ENCODE measurements at regions not wholly inside any gene's neighbourhood (a gene's known extent, or its start where the extent isn't known, plus 50 kb on each side); places are given as distances from the start of the nearest gene placed in this dataset.

GRCh38 chr11:115803073-115803740 is 299.0 kb upstream of the CADM1 start:
- Histone ChIP-seq H4K20me1 (replicated peaks; ENCODE audit: insufficient read depth) (no peaks in the 10 kb centered on the region), H3K4me3 (no peak overlapping the region), H3K36me3 (ENCODE audit: insufficient read depth) (no peaks in the 10 kb centered on the region), H2AFZ (no peak overlapping the region), H3F3A (replicated peaks; ENCODE audit: low read depth) (no peaks in the 10 kb centered on the region), H3K27ac (ENCODE audit: low read depth) (no peak overlapping the region), H3K27me3 (ENCODE audit: insufficient read depth) (no peaks in the 10 kb centered on the region), H3K9me2 (ENCODE audit: insufficient read depth) (no peaks in the 10 kb centered on the region), H3K4me1 (ENCODE audit: insufficient read depth) (no peaks in the 10 kb centered on the region), H3K79me2 (replicated peaks; ENCODE audit: insufficient read depth) (no peaks in the 10 kb centered on the region), H3K4me2 (no peak overlapping the region)
- H3K27me3 Mint-ChIP-seq (ENCODE audit: insufficient read depth, low read depth, poor library complexity): no peaks in the 10 kb centered on the region
- H3K36me3 Mint-ChIP-seq (ENCODE audit: low read depth): peaks cover under 1% of the 10 kb centered on the region; the same call in 1 of the 3 replicates
- H3K4me3 Mint-ChIP-seq: no peak overlapping the region
- no peak overlapping the region for H3K27ac Mint-ChIP-seq
- H3K9me3 Mint-ChIP-seq: peaks cover 4% of the 10 kb centered on the region; the same call in 2 of the 3 replicates
- no peak for ATAC-seq
- DNase-seq (ENCODE audit: low spot score): no peak
- no peaks in the 10 kb centered on the region for H3K4me1 Mint-ChIP-seq
- TF ChIP-seq EZH2phosphoT487 (IDR thresholded peaks at IDR 0.05; ENCODE audit: unreplicated experiment) (no peak), ETS1 (IDR thresholded peaks at IDR 0.05) (no peak), NANOG (IDR thresholded peaks at IDR 0.05; ENCODE audit: borderline replicate concordance) (no peak), POLR2AphosphoS5 (IDR thresholded peaks at IDR 0.05; ENCODE audit: low read depth) (no peak), REST (IDR thresholded peaks at IDR 0.05; ENCODE audit: unreplicated experiment) (no peak)

GRCh38 chr11:115802641-115803040 is 298.4 kb upstream of the CADM1 start:
- H3K27me3 ChIP-seq (ENCODE audit: insufficient read depth): no peaks in the 10 kb centered on the region
- H3F3A ChIP-seq (replicated peaks; ENCODE audit: low read depth): no peaks in the 10 kb centered on the region
- H3K4me2 ChIP-seq: no peak overlapping the region
- no peak overlapping the region for H3K4me3 ChIP-seq
- H4K20me1 ChIP-seq (replicated peaks; ENCODE audit: insufficient read depth): no peaks in the 10 kb centered on the region
- Mint-ChIP-seq H3K4me3 (no peak overlapping the region), H3K36me3 (ENCODE audit: low read depth) (no peaks in the 10 kb centered on the region), H3K27me3 (ENCODE audit: insufficient read depth, low read depth, poor library complexity) (peaks cover 1% of the 10 kb centered on the region), H3K9me3 (peaks cover 1% of the 10 kb centered on the region; the same call in 1 of the 3 replicates), H3K27ac (no peak overlapping the region), H3K4me1 (no peaks in the 10 kb centered on the region)
- H2AFZ ChIP-seq: no peak overlapping the region
- DNase-seq (ENCODE audit: low spot score) (no peak), ATAC-seq (no peak)
- H3K79me2 ChIP-seq (replicated peaks; ENCODE audit: insufficient read depth): no peaks in the 10 kb centered on the region
- no peaks in the 10 kb centered on the region for H3K36me3 ChIP-seq (ENCODE audit: insufficient read depth)
- no peaks in the 10 kb centered on the region for H3K9me2 ChIP-seq (ENCODE audit: insufficient read depth)
- H3K4me1 ChIP-seq (ENCODE audit: insufficient read depth): no peaks in the 10 kb centered on the region
- no peak overlapping the region for H3K27ac ChIP-seq (ENCODE audit: low read depth)
- no peak for TF ChIP-seq JUNB (IDR thresholded peaks at IDR 0.05; ENCODE audit: unreplicated experiment)
- TF ChIP-seq ZNF331 (CRISPR knock-in tag; IDR thresholded peaks at IDR 0.05; ENCODE audit: low read depth): no peak
- TF ChIP-seq ZNF462 (CRISPR knock-in tag; IDR thresholded peaks at IDR 0.05): no peak
- TF ChIP-seq CREB1 (CRISPR knock-in tag; IDR thresholded peaks at IDR 0.05; ENCODE audit: low read depth): no peak
- TF ChIP-seq EZH2phosphoT487 (IDR thresholded peaks at IDR 0.05; ENCODE audit: unreplicated experiment): no peak
- TF ChIP-seq POLR2AphosphoS5 (IDR thresholded peaks at IDR 0.05; ENCODE audit: low read depth): no peak
- TF ChIP-seq EZH2 (IDR thresholded peaks at IDR 0.05; ENCODE audit: low read depth, unreplicated experiment): no peak
